Hematopoietic multipotent progenitor cell treated with erythropoietin and hydrocortisone succinate and interleukin-3 and kit ligand, for 4 days (in vitro differentiated cells): ENCODE measurements at regions not wholly inside any gene's neighbourhood (a gene's known extent, or its start where the extent isn't known, plus 50 kb on each side); places are given as distances from the start of the nearest gene placed in this dataset.

Experiments used
- DNase-seq: peaks from one replicate; pipeline ENCODE4 v3.0.0-alpha.2; 2015

DNA sequence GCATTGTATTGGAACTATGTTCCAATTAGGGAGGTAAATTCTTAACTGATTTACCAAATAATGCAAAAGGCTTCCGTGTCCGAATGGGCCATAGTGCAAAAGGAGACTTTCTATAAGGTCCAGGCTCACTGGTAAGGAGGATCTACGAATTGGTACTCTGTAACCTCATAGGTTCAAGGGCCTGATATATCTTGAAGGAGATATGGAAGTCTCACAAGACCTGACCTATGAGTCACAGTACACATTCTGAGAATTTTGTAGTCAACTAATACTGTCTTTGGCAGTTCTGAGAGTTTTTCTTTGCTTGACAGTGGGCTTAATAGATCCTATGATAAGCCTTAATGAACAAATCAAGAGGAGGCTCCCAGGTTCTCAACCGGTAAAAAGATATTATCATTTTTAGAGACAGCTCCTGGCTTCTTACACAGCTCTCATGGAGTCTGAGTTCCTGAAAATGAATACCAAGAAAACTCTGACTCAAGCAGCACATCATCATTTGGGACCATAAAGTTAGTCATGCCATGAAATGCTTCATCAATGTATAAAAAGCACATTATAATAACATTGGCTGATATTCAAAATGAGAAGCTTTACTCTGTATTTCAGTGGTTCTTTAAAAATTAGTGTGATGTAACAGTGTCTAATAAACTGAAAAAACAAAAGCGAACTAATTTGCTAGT lies 1275.2 kb upstream of the CRIM1 start:
- no peak for DNase-seq

DNA sequence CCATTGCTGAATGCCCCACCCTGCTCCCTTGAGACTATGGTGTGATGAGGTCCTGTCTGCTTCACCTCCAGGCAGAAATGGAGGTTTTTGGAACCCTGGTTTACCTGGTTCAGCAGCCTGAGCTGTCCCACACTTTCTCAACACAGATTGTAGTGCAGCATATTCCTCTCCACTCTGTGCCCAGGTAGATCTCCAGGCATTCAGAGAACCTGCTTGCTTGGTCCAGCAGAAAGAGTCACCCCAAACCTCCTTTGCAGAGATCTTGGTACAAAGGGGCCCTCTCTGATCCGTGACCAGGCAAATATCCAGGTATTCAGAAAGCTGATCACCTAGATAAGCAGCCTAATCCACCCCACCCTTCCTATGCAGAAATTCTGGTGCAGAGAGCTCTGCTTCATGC lies 1288.2 kb upstream of the CRIM1 start:
- DNase-seq: no peak

DNA sequence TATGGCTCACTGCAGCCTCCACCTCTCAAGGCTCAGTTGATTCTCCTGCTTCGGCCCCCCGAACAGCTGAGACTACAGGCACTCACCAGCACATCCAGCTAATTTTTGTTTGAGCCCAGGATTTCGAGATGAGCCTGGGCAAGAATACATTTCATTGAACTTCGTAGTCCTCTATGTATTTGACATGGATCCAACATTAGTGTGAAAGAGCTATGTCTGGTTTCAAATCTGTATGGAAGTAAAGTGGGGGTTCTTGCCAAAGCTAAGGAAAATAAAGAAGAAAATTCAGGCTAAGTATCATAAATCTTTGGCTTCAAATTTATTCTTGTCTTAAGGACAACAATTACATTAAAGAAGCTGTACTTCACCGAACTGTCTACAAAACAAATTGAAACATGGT lies 1291.7 kb upstream of the CRIM1 start:
- DNase-seq: no peak

DNA sequence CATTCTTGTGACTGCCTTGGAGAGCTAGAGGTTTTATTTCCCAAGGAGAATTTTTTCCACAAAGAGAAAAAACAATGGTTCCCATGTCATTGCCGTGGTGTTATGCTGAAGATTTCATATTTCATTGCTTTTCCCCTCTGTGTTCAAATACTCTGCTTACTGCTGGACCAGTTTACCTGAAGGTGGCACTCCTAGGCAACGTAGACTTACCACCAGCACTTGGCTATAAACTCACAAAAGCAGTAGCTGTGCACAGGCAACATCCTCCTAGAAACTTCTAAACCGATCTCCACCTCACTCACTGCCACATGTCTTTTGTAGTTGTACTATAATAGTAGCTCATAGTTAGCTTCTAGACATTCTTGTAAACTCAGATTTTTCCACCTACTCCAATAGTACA lies 1319.7 kb upstream of the CRIM1 start:
- peak; percentile 4 for DNase-seq

DNA sequence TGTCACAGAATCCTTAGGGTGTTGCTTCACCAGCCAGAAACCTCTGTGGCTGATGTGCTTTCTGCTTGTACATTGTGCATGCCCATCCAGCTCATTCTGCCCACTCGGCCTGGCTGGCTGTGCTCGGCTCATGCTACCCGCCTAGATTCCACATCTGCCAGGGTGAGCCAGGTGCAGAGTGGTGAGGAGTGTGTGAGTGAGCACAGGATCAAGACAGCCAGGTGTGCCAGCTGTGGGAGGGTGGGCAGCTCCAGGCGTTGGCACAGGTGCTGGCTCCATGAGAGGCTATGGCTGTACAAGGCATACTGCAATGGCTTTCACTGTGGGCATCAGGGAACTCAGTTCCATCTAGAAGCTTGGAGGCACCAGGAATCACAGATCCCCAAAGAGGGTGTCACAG lies 1321.8 kb upstream of the CRIM1 start:
- DNase-seq: no peak

DNA sequence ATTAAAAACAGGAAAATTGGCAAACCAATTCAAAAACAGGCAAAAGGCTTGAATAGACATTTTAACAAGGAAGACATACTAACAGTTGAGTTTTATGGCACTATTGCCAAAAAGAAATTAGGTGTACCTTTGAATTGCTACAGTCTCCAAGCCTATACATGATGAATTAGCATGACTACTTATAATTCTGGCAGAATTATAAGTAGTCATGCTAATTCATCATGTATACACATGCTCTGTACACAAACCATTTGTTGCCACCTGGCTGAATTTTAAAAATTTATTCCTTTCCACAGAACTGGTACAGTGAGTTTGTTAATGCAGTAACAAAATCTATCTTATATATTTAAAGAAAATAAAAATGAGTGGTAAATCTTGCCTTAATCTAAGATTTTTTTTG lies 1332.0 kb upstream of the CRIM1 start:
- no peak for DNase-seq

DNA sequence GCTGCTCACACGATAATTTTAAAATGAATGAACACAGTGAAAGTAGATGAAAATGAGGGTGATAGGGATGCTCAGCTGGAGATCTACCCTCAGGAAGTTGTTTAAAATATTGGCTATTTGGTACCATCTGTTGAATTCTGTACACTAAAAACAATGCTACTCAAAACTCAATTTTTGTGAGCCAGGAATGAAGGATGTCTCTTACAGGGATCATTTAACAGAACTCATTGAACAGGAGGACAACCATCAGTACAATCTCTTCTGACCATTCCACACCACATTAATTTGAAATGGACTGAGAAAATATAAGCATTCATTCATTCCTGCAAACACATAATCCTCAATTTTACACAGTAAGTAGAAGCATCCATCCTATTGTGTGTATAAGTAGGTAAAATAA lies 1355.1 kb upstream of the CRIM1 start:
- DNase-seq: no peak

DNA sequence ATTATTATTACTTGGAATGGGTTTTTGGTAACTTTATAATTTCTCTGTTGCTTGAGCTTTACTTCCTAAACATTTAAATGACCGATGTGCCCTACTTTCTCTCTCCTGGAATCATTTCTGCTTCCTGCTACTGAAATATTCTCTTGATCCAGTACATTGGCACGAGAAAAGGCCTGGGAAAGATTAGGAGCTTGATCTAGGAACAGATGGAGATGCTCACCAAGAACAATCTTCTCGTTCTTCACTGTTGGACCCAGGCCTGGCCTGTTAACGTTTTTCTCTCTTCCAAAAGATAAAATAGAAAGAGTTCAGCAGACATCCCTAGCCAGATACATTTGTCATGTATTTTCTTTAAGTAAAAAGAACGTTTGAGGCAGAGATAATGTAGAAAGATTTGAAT lies 1356.8 kb upstream of the CRIM1 start:
- no peak for DNase-seq

DNA sequence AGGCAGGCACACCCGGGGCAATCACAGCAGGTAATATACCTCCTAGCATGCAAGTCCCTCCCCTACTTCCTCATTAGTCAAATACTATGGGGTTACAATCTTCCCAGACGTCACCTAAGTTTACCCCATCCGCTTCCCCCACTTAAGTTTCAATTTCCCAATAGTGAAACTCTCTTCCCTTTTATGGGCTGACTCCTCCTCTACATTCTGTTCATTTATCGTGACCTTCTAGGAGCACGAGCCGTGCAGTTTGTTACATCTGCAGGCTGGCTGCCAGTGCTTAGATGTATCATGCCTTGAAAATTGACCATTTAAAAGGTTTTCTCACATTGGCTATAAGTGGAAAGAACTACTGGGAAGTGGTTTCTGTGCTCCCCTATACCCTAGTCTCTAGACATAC lies 1357.8 kb upstream of the CRIM1 start:
- no peak for DNase-seq

DNA sequence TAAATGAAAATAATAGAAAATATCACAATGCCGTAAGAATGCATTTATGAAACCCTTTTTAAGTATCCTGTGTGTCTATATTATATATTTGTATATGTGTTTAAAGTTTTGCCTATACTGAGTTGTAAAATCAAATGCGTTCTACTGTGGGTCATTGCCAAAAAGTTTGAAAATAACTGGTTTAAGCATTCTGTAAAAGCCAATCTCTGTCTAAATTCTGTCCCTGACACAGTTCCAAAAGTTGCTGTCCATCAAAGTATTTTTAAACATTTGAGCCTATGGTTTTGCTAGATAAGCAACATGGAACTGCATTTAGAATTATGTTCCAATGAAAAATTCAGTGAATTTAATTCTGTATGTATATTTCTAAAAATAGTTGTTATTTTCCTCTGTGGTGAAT lies 1360.4 kb upstream of the CRIM1 start:
- DNase-seq: no peak

DNA sequence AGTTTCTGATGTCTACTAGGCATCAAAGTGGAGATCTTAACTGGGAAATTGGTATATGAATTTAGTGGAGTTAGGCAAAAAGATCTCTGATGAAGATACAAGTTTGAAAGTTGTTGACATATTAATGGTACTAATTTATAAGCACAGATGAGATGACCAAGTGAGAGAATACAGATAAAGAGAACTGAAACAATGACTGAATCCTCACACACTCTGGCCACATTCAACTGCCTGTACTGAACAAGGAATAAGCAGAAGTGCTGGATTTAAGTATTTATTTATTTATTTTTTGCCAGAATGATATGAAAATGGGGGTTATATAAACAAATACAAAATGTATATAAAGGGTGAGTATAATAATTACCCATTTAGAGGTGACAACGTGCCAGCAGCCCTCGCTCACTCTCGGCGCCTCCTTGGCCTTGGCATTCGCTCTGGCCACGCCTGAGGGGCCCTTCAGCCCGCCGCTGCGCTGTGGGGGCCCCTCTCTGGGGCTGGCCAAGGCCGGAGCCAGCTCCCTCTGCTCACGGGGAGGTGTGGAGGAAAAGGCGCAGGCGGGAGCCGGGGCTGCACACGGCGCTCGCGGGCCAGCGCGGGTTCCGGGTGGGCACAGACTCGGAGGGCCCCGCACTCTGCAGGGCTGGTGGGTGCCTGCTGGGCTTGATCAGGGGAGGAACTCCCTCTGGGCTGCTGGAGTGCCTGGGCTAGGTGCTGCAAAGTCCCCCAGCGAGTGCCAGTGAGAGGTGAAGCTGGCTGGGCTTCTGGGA lies 1363.9 kb upstream of the CRIM1 start:
- DNase-seq: no peak

DNA sequence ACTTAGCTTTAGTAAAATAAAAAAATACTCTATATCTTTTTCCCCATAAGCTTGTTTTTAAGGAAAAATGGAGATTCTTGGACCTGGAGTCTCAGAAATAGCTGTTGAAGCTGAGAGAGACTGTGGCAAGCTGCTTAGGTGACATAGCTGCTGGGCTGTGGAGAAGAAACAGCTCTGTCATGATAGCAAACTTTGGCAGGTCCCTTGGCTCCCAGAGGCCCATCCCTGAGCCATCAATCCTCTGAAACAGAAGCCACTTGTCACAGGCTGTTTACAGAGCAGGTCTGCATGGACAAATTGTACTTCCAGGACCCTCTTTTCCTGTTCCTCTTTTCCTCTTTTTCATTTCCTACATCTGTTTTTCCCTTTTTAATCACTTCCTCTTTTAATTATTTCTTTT lies 1370.1 kb upstream of the CRIM1 start:
- DNase-seq: no peak

DNA sequence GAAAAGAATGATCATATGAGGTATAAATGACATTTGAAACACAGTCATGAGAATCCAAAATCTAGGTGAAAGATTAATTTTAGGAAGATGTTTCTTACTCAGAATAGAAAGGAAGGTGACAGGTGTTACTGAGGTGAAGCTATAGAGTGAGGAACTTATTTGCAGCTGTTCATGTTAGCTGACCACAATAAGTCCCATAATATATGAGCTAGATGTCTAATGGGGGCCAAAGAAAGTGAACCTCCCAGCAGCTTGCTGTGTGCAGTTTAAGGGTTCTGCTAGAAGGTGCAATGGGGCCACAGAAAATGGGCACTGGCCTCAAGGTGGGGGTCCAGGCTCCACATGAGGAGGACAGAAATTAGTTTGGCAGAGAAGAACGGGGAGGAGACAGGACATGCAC lies 1374.9 kb upstream of the CRIM1 start:
- no peak for DNase-seq

DNA sequence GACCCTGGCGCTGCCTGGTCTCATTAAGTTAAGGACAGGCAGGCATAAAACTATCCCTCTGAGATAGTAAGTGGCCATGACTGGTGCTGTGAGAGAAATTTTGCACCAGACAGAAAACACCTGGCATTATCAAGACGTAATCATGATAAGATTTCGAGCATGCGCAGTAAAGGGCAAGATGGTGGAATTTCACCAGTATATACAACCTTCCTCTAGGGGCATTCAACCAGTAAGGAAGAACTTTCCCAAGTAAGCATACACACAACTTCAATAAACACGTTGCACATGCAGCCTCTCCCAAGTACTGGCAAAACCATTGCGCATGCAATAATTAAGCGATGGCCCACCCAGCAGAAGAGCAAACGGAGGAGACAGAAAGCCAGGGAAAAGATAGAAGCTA lies 1376.4 kb upstream of the CRIM1 start:
- no peak for DNase-seq

DNA sequence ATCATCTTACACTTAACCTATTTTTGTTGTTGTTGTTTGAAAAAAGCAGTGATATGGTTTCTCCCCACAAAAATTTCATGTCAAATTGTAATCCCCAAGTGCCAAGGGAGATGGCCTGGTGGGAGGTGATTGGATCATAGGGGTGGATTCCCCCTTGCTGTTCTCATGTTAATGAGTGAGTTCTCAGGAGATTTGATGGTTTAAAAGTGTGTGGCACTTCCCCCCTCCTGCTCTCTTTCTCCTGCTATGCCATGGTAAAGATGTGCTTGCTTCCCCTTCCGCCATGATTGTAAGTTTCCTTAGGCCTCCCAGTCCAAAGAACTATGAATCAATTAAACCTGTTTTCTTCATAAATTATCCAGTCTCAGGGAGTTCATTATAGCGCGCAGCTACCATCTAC lies 1362.7 kb upstream of the FAM98A start:
- no peak for DNase-seq

DNA sequence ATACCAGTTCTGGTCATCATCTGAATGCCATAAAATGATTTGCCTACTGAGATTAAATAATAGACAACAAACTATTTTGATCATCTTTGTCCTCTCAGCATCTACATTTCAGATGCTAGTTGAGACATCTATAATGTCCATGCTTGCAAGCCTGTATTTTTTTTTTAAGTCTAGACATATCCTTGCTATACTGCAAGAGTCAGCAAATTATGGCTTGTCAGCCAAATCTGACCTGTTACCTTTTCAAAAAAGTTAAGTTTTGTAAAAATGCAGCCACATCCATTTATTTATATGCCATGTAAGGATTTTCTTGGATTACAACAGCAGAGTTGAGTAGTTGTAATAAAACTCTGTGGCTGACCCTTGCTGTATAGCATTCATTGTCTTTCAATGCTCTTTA lies 1355.7 kb upstream of the FAM98A start:
- DNase-seq: no peak

DNA sequence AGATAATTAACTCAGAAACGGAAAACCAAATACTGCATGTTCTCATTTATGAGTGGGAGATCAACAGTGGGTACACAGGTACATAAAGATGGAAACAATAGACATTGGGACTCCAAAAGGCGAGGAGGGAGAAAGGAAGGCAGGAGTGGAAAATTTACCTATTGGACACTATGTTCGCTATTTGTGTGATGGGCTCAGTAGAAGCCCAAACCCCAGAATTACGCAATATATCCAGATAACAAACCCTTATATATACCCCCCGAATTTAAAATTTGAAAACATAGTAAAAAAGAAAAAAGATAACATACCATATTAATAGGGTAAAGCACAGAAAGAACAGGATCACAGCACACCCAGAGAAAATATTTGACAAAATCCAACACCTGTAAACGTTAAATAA lies 1351.7 kb upstream of the FAM98A start:
- no peak for DNase-seq

DNA sequence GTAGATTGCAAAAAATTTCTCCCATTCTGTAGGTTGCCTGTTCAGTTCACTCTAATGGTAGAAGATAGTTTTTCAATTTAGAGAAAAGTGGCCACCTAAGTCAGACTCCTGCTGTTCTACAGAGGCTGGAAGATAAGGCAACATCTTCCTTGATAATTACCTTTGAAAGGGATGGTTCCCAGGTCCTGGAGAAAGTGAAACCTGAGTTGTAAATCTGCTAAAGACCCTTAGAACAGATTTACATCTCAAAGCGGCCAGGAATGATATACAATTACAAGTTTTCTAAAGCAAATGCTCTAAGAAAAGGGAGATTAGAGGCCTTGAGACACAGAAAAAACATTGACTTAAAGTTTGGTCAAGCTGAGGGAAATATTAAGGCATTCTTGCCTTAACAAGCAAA lies 1350.2 kb upstream of the FAM98A start:
- DNase-seq: no peak

DNA sequence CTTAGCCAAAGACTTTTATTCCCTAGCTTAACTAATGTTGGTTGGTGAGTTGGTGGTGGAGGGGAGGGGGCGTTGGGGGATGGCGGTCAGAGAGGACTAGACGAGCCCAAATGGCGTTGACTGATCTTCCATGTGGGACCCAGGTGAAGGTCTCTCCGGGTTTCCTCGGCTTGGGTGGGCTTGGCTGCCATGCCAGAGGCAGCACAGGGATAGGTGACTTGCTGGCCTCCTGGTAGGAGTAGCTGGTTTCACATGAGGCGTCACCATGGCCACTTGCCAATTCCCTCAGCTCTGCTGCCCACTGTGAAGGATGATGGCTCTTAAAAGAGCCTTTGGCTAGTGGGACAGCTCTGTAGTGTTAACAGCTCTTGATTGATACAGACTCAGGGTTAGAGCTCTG lies 1337.0 kb upstream of the FAM98A start:
- DNase-seq: no peak

DNA sequence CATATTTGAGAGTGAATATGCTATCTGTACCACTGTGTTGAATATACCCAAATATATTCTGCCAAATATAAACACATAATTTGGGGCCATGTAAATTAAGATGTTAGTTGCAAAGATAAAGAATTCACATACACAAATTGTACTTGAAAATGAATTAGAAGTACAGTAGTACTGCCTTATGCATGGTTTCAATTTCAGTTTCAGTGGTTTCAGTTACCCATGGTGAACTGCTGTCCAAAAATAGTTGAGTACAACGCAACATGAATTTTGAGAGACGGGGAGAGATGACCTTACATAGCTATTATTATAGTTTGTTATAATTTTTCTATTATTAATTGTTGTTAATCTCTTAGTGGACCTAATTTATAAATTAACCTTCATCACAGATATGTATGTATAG lies 1313.0 kb upstream of the FAM98A start:
- no peak for DNase-seq

DNA sequence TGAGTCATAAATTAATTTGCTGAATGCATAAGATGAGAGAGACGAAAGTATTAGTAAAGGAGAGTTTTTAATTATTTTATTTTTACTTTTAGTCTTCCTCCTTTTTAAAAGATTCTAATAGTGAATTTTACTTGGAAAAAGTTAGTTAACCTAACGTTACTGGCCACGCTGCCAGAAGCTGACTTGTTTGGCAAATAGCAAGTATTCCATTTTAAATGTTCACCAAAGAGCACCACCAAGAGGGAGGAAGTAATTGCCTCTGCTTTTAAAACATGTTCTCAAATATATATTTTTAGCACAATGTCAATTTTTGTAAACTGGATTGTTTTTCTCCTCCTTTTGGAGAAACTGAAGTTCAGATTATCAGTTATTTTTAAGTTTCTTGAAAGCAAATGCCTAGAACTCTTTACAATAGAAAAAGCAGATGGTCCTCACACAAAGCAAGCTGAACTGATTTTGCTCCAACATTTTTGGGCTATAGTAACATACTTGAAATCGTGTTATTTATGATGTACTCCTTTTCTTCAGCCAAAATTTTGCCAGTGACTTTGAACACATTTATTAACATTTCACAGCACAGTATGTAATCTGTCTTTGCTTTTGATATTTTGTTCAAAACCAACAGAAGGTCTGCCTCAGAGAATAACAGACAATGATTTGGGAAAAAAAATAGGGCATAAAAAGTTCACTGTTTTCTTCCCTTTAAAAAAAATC lies 1311.0 kb upstream of the FAM98A start:
- DNase-seq: no peak

DNA sequence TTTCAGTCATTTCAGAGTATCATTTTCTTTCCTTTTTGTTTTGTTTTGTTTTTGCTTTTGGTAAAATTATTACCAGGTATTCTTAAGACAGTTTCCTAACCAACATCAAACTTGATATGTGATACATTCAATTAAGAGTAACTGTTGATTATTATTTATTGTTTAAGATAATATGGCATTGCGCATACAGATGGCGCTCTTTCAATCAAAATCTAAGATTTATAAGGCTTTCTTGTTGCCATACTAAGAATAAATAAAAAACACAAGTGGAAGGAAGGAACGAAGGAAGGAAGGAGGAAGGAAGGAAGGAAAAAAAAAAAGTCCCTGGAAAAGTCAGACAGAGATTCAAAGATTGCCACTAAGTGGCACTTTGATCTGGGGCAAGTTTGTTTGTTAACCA lies 1308.7 kb upstream of the FAM98A start:
- DNase-seq: peak; percentile 1

DNA sequence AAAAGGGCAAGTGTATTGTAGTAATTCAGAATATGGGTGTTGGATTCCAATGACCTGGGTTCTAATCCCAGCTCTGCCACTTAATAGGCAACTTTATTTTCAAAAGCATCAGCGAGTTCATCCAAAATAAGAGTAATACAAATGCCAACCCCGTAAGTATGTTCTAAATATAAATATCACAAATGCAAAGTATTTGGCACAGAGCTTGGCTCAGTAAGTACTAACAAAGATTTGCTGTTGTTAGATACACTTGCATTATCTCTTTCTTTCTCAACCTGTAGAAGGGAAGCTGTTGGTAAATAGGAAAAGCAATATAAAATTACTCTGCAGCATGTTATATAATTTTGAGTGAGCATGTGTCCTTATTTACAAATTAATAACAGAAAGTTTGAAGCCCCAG lies 1302.6 kb upstream of the FAM98A start:
- DNase-seq: no peak

DNA sequence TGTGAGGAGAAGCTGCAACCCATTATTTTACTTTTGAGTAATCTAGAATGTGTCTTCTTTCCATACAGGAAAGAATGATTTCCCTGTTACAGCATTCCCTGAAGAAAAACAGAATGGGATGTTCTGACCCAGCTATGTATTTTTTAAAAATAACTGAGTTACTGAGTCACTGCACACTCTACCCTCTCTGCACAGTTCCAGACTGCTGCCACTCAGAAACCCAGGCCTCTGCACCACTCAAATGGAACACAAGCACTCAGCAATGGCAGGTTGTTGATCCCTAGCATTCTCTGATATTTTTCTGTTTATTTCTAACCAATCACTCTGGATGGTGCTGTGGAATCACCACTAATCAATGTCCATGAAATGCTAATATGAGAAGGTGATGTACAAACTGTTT lies 1300.0 kb upstream of the FAM98A start:
- DNase-seq: no peak
